Middle frontal gyrus (tissue), 1 donor: ENCODE measurements at regions not wholly inside any gene's neighbourhood (a gene's known extent, or its start where the extent isn't known, plus 50 kb on each side); places are given as distances from the start of the nearest gene placed in this dataset.
A peak's percentile ranks its signal among the peaks of the same experiment; 100 is the strongest.
"Not testable (repeated sequence)": the region's sequence is repeated elsewhere in the genome, so short reads cannot be mapped to it uniquely, and the experiment has no call there.

ENCODE experiments used
- DNase-seq: peaks from one replicate; pipeline ENCODE4 v3.0.0-alpha.2; 2015; ENCODE audit warnings: low spot score; ENCODE audit errors: extremely low spot score

- DNase-seq: not testable (repeated sequence)
Measured at GRCh38 chr3:197459571-197459970, 96.2 kb downstream of the BDH1 start.

DNA sequence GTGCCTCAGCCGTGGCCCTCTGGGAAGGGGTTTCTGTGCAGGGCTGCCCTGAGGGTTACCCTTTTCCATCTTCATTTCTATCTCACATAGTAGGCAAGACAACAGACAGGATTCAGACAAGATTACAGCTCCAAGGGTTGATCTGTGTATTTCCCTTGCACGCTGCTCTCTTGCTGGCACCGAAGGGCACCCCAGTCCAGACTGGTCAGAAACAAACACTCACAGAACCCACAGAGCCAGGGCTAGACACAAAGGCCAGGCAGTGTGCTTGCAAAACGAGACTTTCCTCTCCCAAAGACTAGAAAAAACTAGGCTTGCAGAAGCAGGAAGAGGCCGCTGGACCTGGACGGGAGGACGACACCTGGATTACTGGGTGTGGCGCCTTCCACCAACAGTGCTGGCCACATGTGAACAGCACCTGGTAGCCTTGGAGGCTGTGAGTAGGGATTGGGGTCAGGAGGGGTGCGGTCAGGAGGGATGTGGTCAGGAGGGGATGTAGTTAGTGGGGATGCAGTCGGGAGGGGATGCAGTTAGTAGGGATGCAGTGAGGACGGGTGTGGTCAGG, 96.8 kb downstream of the BDH1 start:
- no peak for DNase-seq

- DNase-seq: no peak
Measured at GRCh38 chr3:197458179-197458707, 97.5 kb downstream of the BDH1 start.

DNA sequence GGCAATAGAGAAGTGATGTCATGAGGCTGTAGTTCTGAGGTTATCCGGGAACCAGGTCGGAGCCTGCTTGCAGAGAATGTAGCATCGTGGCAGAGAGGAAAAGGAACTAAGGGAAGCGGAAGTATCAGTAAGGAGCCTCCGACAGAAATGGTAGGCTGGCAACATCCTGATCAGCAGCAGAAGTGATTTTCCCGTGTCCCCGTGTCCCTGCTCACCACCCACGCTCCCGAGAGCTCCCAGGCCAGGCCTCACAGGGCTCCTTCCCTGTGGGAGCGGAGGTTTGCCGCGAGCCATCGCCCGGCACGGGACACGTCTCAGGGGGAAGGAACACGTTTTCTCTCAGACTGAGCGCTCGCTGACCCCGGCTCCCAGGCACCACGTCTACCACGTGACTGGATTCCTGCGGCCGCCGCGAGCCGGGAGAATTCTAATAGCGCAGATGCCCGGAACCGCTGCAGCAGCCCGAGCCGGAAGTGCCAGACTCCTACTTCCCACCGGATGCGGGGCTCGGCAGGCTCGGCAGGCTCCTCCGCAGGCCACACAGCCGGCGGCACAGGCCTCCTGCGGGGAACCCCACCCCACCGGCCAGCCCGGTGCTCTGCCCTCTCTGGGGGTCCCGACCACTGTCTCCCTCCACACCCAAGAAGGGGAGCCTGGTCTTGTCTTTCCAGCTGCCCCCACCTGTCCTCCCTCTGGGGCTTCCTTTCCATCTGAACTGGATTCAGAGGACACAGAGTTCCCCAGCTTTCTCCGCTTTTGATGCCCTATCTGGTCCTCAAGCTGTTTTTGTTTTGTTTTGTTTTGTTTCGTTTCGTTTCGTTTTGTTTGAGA, 99.3 kb downstream of the BDH1 start:
- DNase-seq: peak; percentile 71

DNA sequence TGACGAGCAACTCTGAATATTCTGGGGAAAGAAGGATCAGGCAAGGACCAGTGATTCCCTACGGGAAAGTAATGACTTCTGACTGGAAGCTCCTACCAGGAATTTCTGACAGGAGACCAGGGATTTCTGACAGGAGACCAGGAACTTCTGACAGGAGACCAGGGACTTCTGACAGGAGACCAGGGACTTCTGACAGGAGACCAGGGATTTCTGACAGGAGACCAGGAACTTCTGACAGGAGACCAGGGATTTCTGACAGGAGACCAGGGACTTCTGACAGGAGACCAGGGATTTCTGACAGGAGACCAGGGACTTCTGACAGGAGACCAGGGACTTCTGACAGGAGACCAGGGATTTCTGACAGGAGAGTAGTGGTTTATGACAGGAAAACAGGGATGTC, 100.9 kb downstream of the BDH1 start:
- not testable (repeated sequence) for DNase-seq

DNA sequence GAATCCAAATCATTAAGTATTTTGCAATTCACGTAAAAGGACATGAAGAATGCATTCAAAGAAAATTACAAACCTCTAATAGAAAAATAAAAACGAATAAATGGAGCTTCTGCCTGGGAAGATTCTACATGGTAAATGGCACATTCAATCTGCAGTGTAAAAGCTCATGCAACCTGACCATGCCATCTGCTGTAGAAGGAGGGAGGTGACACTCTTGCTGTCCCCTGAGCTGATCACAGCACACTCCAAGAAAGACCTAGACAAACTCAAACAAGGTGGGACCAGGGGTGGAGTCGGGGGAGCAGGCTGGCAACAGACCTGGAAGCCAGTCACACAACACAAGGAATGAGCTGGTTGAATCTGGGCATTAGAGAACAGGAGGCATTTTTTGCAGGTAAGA, 101.8 kb downstream of the BDH1 start:
- DNase-seq: no peak

DNA sequence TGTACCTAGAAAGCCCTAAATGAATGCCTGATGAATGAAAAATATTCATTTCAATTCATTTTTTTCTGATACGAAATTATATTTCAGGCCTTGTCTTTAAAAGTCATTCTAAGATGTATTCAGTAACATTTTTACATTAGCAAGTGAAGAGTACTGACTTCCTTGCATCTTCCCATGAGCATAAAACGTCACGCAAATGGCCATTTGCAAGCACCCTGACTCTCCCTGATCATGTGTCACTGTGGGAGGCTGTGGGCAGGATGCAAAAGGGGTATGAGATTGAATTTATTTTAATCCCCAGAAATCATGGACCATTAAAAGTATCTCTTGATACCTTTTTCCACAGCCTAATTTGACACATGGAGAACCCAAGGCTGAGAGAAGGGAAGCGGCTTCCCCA, 105.0 kb downstream of the BDH1 start:
- no peak for DNase-seq

DNA sequence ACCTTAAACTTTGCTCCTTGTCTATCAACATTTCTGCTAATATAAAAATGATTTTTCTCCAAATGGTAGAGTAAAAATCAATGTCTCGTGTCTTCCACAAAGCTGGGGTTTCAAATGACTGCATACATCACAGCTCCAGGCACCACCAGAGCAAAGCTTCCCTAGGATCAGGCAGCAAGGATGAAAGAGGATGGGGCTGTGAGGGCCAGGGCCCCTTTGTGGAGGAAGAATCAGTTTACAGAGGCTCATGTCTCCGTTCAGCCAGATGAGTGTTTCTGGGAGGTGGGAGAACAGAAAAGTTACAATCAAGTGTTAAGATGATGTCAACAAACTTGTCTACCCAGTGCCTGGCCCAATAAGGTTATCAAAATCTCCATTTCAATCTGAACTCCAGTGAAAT, 105.5 kb downstream of the BDH1 start:
- DNase-seq: no peak

DNA sequence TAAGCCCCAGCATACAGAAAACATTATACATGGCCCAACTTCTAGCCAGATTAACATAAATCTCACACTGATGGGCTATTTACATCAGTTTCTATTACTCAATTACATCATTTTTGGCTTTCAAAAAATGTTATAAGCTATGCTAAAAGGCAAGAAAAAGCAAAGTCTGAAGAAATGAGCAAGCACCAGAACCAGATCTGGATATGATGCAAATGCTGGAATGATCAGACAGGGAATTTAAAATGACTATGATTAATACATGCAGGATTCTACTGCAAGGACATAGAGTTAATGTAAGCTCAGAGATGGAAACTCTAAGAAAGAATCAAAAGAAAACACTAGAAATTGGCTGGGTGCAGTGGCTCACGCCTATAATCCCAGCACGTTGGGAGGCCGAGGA, 106.6 kb downstream of the BDH1 start:
- not testable (repeated sequence) for DNase-seq

DNA sequence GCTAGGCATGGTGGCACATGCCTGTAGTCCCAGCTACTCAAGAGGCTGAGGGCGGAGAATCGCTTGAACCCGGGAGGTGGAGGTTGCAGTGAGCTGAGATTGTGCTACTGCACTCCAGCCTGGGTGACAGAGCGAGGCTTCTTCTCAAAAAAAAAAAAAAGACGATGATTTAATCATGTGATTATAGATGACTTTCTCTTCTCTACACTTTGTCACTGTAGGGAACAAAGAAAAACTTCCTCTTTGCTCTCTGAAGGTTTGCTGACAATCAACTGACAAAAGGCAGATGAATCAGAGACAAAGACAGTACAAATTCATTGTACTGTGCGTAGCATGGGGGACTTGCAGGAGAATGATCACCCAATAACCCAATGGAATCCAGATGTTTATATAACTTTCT, 108.0 kb downstream of the BDH1 start:
- not testable (repeated sequence) for DNase-seq

DNA sequence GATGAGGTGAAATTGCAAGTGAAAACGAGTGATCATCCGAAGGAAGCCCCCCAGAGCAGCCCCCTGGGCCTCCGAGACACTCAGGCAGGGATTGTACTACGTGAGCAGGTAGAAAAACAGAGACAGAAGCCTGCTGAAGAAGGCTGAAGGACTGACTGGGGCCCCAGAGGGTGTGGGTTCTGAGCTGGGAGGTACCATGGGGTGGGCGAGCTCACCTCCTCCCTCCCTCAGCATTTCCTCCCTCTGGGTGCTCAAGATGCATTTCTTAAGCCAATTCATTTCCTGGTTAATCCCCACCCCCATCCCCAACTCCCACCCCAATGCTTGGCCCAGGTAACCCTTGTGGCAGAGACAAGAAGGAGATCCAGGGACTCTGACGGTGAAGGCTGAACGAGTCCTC, 108.7 kb downstream of the BDH1 start:
- no peak for DNase-seq

DNA sequence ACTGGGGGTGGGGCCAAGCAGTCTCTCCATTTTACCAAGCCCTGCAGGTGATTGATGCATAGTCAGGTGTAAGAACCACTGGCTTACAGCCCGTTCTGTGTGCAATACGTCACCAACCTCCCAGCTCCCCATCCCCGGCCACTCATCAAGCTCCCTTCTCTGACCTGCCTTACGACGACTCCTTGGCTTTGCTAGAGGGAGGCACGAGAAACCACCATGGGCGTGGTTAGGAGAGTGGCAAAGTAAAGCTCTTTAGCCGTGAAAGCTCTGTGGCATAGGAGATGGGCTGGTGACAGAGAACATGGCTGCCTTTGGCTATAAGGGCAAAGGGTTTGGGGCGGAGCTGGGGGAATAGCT, 109.1 kb downstream of the BDH1 start:
- no peak for DNase-seq

DNA sequence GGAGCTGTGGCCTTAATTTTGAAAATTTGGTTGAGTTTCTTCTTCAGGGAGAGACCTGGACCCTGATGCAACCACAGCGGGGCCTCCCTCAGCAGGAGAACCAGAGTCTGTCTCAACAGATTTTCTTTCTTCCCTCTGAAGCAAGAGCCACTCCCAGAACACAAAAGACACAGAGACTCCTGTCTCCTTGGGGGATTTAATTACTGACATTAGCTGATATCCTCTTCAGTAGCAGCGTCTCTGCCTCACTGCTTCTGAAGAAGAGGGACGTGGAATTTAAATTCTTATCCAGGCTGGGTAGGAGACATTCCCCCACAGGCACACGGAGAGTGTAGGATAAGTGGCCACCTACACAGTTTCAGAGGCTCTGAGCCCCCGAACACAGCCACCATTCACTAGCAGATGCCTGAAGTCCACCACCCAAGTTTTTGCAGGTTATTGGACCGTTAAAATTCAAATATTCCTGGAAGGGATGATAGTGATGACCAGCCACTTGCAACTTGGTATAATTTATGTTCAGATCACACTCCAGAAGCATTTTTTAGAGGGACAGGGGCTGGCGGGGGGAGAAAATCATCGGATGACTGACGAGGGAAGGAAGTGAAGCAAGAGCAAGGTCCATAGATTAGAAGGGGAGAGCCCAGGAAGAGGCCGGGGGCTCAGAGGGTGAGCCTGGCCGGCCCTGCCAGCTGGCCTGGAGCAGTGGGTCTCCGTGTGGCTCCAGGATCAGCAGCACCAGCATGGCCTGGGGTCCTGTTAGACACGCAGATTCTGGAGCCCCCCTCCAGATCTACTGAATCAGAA, 109.7 kb downstream of the BDH1 start:
- no peak for DNase-seq

GRCh38 chr3:197444793-197445379, 110.9 kb downstream of the BDH1 start:
- no peak for DNase-seq

DNA sequence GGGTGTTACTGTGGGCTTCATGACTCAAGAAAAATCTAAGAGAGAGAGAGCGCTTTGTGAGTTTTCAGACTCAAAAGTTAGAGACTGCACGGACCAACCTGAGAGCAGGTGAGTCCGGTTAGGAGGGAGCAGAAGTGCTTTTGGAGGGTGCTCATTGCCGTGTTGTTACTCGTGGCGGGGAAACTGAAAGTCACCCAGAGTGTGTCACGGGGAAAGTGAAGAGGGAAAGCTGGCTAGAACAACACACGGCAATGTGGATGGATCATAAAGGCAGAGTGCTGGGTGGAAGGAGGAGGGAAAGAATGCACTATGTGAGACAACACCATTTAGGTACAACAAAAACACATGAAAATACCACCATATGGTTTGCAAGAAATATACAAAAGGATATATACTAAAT, 112.3 kb downstream of the BDH1 start:
- DNase-seq: no peak

DNA sequence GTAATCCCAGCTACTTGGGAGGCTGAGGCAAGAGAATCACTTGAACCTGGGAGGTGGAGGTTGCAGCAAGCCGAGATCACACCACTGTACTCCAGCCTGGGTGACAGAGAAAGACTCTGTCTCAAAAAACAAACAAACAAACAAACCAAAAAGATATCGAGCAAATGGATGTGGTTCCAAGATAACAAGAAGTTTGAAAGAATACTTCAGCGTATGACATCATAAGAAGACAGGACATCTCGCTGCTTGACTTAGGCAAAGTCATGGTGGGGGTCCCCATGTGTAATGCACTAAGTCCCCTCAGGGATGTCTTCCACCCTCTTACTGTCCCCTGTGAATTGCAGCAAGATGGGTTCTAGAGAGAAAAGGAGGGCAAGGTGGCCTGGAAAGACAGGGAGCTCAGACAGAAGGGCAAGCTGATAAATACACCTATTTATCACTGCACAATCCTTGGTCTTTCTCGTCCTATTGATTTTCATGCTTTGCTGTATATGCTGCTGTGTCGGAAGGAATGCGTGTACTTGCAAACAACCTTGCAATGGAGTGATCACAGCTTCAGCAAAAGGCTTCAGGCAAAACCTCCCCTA, 115.0 kb downstream of the BDH1 start:
- no peak for DNase-seq

GRCh38 chr3:197438906-197439305, 116.9 kb downstream of the BDH1 start:
- DNase-seq: no peak

- DNase-seq: no peak
Measured at GRCh38 chr3:197435426-197435825, 120.3 kb downstream of the BDH1 start.

DNA sequence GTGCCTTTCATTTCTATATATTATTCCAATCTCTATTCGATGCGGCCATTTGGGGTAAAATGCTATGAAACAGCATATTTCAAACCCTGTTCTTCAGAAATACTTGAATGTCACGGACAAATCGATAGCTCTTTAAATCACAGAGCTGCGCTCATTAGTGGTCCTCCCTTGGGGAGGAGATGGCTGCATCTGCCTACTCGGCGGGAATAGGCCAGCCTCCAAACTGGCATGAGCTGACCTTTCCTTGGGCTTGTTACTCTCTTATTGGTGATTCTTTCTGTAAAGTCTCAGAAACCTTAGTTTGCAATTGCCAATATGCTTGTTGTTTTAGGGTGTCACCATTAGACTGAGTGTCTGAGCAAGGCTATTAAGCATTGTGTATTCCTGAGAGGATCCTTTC, 120.9 kb downstream of the BDH1 start:
- DNase-seq: no peak

GRCh38 chr3:197432384-197433127, 123.2 kb downstream of the BDH1 start:
- DNase-seq: no peak
